Suprapubic skin (tissue), 4 donors: ENCODE measurements at regions not wholly inside any gene's neighbourhood (a gene's known extent, or its start where the extent isn't known, plus 50 kb on each side); places are given as distances from the start of the nearest gene placed in this dataset.

Source experiments
- EP300 ChIP-seq: sonication (generic); formaldehyde crosslinking; IDR thresholded peaks from one replicate; pipeline ENCODE4 v1.6.1; 2017; ENCODE audit warnings: antibody characterized with exemption
- POLR2A ChIP-seq, 2 donors: fragments of 450-650 bp; IDR thresholded peaks; one replicate each; pipeline ENCODE4 v1.6.1; 2017; ENCODE audit warnings: antibody characterized with exemption in 2 of 2, mild to moderate bottlenecking in 2 of 2, moderate library complexity in 2 of 2
- POLR2AphosphoS5 ChIP-seq, 3 donors: sonication (generic); formaldehyde crosslinking; IDR thresholded peaks; one replicate each; pipeline ENCODE4 v1.6.1; 2017; ENCODE audit warnings: antibody characterized with exemption in 3 of 3
- TF ChIP-seq, protein P1 (sequence below), 2 donors: fragments of 200-600 bp in 1 of 2; fragments of 450-650 bp in 1 of 2; sonication (generic) in 1 of 2; IDR thresholded peaks; one replicate each; pipeline ENCODE4 v1.5.1; 2016 to 2019; ENCODE audit warnings: antibody characterized with exemption in 2 of 2, mild to moderate bottlenecking in 1 of 2, moderate library complexity in 1 of 2

DNA sequence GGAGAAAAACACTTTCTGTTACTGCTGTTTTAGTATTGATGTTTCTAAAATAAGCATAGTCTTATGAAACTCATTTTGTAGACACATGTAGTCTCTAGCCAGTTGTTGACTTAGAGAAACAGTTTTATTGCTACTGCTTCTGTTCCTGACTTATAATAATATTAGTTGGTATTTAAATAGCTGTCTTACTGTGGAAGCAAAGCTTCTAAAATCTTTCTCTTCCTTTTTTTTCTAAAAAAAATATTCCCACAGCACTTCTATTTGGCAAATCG is 121.8 kb downstream of the MTX2 start:
- TF ChIP-seq POLR2AphosphoS5 (IDR thresholded peaks at IDR 0.05) (no peak), POLR2A (IDR thresholded peaks at IDR 0.05) (no peak), EP300 (no peak)
- TF ChIP-seq, protein P1, sequence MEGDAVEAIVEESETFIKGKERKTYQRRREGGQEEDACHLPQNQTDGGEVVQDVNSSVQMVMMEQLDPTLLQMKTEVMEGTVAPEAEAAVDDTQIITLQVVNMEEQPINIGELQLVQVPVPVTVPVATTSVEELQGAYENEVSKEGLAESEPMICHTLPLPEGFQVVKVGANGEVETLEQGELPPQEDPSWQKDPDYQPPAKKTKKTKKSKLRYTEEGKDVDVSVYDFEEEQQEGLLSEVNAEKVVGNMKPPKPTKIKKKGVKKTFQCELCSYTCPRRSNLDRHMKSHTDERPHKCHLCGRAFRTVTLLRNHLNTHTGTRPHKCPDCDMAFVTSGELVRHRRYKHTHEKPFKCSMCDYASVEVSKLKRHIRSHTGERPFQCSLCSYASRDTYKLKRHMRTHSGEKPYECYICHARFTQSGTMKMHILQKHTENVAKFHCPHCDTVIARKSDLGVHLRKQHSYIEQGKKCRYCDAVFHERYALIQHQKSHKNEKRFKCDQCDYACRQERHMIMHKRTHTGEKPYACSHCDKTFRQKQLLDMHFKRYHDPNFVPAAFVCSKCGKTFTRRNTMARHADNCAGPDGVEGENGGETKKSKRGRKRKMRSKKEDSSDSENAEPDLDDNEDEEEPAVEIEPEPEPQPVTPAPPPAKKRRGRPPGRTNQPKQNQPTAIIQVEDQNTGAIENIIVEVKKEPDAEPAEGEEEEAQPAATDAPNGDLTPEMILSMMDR (IDR thresholded peaks at IDR 0.05): no peak
